ENCODE measurements at regions not wholly inside any gene's neighbourhood (a gene's known extent, or its start where the extent isn't known, plus 50 kb on each side); places are given as distances from the start of the nearest gene placed in this dataset.
"Not testable (repeated sequence)": the region's sequence is repeated elsewhere in the genome, so short reads cannot be mapped to it uniquely, and the experiment has no call there.

DNA sequence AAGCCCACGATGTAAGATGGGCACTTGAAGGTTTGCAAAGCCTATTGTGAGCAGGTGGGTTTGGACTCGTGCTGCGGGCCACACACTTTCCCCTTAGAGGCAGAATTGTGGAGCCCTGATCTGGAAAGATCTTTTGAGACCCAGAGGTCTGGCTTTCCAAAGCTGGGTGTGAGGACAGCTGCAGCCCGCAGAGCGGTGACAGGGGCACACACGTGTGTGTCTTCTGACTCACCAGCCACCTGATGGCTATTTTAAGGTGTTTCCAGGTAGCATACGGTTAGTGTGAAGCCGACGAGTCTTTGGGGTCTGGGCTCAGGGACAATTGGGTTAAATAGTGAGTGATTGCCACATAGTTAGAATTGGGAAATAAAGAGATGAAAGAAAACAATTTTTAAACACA lies 108.9 kb upstream of the GSE1 start:
- no peak for DNase-seq

DNA sequence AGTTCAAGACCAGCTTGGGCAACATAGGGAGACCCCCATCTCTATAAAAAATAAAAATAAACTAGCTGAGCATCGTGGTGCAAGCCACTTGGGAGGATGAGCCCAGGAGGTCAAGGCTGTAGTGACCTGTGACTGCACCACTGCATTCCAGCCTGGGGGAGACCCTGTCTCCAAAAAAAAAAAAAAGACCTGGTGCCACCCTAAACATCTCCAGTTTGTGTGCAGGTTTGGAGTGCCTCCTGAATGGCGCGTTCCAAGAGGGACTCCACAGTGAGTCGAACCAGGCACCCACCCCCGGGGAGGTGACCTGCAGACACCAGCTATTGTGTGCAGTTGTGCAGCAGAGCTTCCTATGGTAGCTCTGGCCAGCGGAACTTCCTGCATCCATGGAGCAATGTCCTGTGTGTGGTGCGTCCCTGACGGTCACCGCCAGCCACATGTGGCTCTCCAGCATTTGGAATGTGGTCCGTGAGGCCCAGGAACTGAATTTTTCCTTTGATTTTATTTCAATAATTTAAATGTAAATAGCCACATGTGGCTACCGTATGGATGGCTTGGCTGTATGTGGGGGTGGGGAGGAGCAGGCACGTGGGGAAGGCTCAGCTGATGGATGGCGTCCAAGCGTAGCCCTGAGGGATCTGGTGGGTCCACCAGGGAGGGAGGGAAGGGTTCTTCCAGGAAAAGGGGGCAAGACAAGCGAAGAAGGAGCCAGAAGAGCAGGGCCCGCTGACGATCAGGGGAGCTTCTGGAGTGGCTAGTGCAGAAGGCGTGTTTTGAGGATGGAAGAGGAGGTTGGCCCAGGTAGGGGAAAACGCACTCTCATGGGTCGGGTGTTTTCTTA lies 107.1 kb upstream of the GSE1 start:
- DNase-seq, result no peak

DNA sequence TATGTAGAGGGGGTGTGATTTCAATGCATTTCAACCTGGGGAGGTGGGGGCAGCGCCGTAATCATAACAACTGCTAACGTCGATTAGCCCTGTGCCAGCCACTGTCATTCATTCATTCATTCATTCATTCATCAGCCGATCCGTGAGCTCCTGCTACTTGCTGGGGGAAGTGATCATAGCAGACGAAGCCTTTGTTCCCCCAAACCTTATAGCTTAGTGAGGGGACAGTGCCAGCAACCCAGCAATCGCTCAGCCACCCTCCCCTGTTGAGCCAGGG lies 106.5 kb upstream of the GSE1 start:
- DNase-seq, result no peak

DNA sequence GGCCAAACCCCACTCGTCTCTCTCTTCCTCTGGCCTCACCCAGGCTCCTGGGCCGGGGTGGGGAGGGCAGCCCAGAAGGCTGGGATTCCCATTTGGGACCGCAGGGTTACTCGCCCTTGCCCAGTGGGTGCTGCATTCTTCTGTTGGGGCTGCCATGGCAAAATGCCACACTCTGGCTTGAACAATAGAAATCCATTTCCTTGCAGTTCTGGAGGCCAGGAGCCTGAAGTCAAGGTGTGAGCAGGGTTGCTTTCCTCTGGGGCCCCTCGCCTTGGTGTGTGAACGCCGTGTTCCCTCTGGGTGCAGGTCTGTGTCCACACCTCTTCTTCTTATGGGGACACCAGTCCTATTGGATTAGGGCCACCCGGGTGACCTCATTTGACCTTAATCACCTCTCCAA lies 105.8 kb upstream of the GSE1 start:
- no peak for DNase-seq

DNA sequence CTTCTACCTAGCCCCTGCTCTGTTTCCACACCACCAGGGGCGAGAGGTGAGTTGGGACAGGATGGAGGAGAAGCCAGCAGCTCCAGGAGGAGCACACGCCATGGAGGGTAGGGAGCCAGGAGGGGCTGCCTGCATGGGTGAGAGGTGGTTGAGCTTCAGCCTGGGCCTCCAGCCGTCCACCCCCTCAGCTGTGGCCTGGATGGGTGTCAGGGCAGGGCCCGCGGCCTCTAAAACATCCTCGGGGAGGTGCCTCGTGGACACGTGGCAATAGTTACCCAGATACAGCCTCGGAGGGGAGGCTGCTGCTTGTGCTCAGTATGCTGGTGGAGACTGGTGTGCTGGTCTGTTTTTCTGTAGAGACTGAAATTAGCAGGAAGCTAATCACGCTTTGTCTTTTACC lies 104.7 kb upstream of the GSE1 start:
- no peak for DNase-seq

DNA sequence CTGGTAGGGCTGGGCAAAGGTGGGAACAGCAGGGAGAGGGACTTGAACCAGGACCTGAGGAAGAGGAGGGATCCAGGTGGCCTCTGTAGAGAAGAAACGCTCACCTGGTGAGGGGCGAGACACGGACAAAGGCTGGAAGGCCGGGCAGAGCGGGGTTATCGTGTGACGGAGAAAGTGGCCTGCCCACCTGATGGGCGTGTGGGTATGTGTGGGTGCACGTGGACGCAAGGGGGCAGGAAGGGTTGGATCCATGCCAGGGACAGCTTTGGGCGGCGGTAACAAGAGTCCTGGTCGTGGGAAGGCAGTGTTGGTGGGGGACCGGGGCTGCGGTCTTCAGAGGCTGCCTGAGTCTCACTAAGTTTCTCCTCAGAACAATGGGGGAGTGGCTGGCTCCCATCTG lies 104.1 kb upstream of the GSE1 start:
- DNase-seq, result no peak

DNA sequence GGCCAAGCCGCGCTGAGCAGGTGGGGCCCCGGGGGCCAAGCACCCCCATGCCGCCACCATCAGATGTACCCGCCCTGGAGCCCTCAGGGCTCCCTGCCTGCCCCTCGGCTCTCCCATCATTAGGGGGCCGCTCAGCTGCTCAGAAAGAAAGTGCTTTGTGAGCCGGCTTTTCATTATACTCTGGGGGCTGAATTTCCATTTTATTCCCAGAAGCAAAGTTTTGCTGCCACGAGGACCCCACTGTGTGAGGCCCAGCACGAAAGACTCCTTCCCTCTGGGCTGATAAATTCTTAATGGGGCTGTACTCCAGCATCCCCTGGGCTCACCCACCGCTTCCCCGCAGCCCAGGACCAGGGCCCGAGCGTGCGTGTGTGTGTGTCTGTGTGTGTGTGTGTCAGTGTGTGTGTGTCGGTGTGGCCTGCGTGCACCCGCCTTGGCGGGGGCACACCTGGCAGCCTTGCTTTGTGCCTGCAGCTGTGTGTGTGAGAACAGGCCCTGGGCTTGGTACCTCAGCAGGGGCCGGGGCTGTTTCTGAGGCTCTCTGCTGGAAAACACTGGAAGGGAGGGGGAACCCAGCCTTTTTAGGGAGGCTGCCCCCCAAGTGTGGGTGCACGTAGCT lies 103.0 kb upstream of the GSE1 start:
- no peak for DNase-seq

DNA sequence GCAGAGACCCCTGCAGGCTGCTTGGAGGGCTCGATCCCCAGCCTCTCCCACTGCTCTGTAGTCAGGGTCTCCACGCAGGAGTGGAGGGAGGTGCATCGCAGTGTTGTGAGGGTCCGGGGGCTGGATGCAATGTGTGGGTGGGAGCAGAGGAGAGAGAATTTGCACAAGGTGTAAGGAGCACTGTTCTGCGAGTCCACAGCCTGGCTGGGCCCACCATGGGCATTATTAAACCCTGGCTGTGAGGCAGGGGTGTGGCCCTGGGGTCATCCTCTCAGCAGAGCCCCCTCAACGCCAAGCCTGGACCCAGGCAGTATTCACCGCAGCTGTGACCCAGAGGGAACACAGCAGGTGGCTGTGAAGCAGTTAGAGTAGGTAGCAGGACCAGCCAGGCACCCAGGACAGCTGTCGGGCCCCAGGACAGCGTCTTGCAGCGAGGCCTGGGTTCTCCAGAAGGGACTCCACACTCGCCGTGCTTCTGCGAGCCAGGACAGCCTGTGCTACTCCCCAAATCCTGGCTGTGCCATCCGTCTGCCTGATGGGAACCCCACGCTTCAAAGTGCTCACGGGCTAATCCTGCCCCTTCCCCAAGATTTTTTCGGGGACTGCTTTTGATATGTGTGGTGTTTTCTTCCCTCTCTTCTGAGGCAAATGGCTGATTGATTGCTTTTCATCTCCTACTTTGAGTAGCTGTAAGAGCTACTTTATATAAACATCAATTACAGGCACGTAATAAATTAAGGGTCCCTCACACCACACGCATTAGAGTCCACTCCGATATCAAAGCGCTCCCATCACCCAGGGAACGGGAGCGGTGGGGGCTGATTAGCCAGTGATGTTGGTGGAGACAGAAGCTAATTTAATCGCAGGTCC lies 100.9 kb upstream of the GSE1 start:
- no peak for DNase-seq

DNA sequence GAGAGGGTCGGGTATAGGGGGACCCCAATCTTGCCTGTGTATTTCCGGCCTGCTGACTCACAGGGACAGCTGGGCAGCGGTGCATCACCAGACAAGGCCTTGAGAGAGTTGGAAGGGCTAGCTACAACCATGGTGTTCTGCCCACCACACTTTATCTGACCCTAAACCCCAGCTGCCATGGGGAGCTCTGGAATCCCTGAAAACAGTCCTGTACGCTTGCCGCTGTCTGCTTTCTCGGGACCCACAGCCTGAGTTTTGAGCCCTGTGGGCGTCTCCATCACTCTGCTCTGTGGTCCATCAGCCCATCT lies 100.4 kb upstream of the GSE1 start:
- no peak for DNase-seq

DNA sequence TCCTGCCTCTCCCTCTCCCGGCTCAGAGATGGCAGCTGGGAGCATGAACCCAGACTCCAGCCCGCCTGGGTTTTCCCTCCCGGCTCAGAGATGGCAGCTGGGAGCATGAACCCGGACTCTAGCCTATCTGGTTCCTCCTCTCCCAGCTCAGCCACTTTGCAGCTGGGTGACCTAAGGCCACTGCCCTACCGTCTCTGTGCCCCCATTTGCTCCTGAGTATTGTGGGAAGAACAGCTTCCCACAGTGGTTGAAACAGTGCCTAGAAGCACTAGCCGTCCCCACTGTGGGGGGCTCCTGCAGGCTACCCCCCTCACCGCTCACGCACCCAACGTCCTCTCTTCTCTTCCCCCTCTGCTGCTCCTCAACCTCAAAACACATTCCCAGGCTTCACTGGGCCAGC lies 99.9 kb upstream of the GSE1 start:
- no peak for DNase-seq

DNA sequence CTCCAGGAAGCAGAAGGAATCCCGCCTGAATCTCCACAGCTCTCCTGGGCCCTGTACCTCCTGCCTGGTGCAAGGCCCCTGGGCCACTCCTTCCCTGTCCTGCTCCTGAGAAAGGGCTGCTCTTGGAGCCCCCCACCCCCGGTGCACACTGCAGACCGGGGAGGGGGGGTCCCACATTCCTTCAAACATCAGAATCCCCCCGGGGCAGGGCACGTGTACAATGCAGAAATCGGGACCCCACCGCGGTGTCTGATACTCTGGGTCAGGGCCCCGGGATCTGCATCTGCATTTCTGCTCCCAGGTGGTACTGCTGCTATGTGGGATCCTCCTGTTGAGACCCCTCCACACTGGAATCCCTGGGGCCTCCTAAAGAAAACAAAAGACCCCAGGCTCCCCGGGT lies 99.5 kb upstream of the GSE1 start:
- no peak for DNase-seq

DNA sequence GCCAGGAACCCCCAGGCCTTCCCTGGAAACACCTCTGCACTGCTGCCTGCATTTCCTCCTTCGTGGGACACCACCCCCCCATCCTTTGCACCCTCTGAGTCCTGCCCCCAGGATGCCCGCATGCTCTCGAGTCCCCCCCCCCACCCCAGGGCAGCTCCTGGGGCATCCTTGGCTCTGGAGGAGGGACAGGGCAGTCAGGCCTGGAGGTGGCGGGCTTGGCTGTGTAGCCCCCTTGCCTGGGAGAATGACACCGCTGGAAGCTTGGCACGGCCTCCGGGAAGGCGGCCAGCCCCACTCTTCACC lies 98.9 kb upstream of the GSE1 start:
- DNase-seq, result peak; percentile 88

DNA sequence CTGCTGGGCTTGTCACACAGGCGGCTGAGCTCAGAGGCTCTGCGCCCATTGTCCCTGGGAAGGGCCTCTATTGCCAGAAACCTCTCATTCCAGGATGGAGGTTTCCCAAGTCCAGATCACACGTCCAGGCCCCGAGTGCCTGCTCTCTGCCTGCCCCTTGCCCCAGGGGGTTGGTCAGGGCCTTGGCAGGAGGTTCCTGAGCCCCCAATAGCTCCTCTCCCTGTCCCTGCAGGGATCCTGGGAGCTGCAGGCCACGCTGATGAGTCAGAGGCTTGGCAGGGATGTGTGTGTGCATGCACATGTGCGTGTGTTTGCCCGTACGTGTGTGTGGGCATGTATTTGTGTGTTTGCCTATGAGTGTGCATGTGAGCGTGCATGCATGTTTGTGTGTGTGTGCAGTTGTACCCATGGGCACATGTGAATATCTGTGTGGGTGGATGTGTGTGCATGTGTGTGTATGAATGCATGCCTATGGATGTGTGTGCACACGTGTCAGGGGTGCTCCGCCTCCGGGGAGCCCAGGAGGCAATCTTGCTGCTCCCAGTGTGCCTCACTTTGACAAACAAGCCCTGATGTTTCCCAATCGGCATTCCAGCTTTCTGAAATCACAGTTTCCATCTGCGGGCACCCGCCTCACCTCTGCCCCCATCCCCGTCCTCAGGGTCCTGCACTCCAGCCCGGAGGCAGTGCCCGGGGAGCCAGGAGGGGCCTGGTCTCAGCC lies 98.4 kb upstream of the GSE1 start:
- DNase-seq, result peak; percentile 62

DNA sequence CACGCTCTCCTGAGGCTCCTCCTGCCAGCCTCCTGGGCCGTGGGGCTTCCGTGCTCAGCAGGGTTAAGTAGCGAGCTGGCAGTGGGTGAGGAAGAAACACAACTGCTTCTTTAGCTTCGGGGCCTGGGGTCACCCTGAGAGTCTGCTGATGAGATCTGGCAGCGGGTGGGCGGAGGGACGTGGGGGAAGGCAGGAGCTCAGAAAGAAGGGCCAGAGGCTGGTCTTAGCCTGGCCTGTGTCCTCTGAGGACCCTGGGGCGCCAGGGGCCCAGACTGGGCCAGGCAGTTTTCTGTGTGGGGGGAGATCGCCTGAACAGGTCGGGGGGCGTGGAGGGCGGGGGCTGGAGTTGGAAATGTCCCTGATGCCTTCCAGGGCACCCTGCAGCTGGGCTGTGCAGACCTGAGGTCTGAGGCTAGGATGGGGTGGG lies 97.8 kb upstream of the GSE1 start:
- no peak for DNase-seq

DNA sequence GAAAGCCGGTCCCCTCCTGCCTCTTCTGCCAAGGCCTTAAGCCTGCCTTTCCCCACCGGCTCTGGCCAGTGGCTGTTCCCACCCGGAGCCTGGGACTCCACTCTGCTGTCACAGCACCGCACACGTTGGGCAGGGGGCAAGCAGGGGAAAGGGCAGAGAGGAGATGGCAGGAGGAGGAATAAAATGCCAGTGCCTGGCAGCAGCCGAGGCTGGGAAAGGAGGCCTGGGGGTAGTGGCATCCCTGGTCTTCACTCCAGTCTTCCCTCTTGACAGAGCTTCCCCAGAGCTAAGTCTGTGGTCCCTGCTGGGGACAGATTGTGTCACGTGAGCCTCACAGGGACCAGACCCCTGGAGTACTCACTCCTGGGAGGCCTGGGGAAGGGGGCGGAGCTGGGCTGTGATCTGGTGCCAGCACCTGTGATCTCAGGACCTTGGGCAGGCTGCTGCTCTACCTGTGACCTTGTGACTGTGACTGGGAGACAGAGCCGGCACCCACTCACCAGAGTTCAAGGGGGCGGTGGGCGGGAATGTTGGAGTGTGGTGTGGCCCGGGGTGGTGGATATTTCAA lies 97.2 kb upstream of the GSE1 start:
- DNase-seq, result no peak

DNA sequence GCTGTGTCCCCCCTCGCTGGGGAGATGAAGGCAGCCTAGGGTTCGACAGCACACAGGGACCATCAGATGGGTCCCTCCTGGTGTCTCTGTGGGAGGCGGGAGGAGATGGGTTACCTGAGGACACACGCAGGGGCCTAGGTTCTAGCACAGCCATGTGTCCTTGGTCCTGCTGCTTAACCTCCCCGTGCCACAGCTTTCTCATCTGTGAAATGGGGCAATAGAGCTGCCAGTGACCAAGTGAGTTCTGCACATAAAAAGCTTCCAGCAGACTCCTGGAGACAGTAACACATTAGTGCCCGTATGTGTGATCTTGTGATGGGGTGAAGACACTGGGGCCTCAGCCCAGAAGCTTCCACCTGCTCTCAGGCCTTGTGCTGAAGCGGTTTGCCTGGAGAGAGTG lies 96.0 kb upstream of the GSE1 start:
- no peak for DNase-seq

DNA sequence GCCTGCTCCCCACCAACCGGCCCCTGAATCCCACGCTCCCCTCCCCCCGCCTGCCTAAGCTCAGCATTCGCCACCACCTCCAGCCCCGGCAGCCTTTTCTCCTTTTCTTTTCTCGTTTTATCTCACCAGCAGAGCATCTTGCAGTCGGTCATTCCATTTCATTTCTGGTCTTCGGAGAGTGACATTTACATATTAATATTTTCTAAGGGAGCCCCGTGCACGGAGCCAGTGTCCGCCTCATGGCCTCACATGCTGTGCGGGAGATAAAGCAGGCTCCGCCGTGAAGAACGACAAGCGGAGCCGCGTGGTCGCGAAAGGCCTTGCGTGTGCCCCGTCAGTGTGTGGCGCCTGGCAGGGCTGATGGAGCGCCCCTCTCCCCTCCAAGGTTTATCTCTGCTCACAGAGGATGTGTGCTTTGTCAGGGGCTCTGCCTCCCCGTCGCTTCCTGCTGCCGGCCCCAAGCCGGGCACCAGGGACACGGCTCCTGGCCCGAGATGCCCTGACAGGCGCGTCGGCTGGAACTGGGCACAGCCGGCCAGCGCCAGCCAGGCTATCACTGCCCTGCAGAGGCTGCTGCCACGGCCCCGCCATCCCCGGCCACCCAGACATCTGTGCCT lies 95.5 kb upstream of the GSE1 start:
- DNase-seq, result no peak

DNA sequence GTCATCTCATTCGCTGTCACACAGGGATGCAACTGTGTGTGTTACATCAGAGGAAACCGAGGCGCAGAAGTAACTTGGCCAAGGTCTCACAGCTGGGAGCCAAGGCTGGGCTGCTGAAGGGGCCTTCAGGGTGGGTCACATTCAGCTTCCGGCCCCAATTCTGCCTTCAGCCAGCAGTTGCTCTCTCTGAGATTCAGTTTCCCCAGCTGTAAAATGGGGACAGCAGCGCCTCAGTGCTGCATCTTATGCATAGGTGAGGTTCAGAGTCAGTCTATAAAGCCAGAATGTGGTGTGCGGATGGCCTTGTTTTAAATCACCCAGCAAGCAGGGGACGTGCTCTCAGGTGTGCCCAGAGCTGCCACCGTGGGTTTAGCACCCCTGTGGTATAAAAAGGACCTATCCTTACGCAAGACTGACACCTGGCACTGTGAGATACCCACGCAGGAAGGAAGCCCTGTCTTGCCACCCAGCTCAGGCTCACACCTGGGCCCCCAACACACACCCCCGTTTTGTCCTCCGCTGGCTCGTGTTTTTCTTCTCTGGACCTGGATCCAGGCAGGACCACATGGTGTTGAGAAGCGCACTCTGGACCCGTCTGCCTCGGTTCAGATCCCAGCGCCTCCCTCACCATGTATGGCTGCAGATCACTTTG lies 94.6 kb upstream of the GSE1 start:
- DNase-seq, result no peak

DNA sequence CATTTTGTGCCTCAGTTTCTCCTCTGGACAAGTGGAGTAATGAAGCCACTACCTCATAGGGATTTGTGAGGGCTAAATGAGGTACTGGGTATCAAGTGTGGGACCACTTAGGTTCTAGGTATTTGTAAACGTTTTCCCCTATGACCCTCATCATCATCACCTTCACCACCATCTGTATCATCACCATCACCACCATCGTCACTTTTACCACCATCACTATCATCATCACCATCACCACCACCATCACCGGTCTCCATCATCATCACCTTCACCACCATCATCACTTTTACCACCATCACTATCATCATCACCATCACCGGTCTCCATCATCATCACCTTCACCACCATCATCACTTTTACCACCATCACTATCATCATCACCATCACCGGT lies 94.1 kb upstream of the GSE1 start:
- DNase-seq, result not testable (repeated sequence)

DNA sequence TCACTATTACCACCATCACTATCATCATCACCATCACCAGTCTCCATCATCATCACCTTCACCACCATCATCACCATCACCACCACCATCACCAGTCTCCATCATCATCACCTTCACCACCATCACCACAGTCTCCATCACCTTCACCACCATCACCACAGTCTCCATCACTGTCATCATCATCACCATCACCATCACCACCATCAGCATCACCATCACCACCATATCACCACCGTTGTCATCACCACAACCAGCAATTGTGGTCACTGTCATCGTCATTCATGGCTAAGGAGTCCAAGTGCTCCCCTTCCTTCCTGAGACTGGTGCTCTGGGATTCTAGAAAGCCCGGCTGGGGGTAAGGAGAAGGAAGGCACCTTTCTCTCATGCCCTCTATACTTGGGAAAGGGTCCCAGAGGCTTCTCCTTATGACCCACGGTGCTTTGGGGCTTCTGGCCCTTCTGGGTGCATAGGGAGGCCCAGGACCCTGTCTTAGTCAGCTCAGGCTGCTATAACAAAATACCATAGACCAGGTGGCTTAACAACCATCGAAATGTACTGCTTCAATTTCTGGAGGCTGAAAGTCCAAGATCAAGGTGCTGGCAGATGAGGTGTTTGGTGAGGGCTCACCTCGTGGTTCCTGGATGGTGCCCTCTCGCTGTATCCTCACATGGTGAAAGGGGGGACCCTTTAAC lies 93.4 kb upstream of the GSE1 start:
- DNase-seq, result no peak

DNA sequence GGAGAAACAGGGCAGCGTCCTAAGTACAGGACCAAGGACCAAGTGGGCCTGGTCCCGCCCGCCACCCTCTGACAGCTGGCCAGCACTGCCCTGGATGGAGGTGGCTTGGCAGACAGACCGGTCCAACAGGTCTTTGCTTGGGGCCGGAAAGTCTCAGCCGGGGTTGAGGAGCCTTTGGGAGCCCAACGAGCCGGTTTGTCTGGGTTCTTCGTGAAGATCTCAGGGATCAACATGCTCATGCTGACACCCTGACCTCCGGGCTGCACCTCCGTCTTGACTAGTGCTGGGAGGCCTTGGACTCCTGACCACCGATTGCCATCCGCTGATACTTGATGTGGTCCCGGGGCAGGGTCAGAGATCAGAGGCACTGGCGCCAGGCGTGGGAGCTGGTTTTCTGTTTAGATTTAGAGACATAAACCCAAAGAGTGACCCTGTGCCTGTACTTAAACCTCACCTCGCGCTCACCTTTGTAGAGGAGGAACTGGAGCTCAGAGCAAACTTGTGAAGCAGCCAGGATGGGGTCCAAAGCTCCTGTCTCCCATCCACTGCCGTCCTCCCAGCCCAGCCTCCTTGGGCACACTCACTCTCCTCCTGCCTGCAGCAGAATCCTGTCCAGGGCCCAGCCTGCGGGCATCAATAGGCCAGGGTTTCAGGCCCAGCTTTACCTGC lies 92.1 kb upstream of the GSE1 start:
- no peak for DNase-seq
